Immature natural killer cell (primary cell): ENCODE measurements at regions not wholly inside any gene's neighbourhood (a gene's known extent, or its start where the extent isn't known, plus 50 kb on each side); places are given as distances from the start of the nearest gene placed in this dataset.
"Not testable (repeated sequence)": the region's sequence is repeated elsewhere in the genome, so short reads cannot be mapped to it uniquely, and the experiment has no call there.

Experiments used
- DNase-seq, 3 donors: peaks; one replicate each; pipeline ENCODE4 v3.0.0; 2022; ENCODE audit warnings: mixed read lengths in 1 of 3
- H3K27ac Mint-ChIP-seq, 6 donors: one replicate each; pipeline ENCODE4 v1.8.0; 2020; ENCODE audit warnings: mixed read lengths in 6 of 6, mild to moderate bottlenecking in 5 of 6, inconsistent platforms in 4 of 6, moderate library complexity in 3 of 6
- H3K27me3 Mint-ChIP-seq, 3 donors: one replicate each; pipeline ENCODE4 v1.8.0; 2020 to 2021; ENCODE audit warnings: low read depth in 3 of 3, mild to moderate bottlenecking in 3 of 3, mixed read lengths in 3 of 3, moderate library complexity in 3 of 3, inconsistent platforms in 1 of 3
- H3K36me3 Mint-ChIP-seq, 3 donors: one replicate each; pipeline ENCODE4 v1.8.0; 2020; ENCODE audit warnings: mixed read lengths in 3 of 3, inconsistent platforms in 2 of 3, mild to moderate bottlenecking in 2 of 3
- H3K4me1 Mint-ChIP-seq, 2 donors: one replicate each; pipeline ENCODE4 v1.8.0; 2020; ENCODE audit warnings: inconsistent platforms in 2 of 2, mild to moderate bottlenecking in 2 of 2, mixed read lengths in 2 of 2, moderate library complexity in 1 of 2
- H3K4me3 Mint-ChIP-seq, 5 donors: one replicate each; pipeline ENCODE4 v1.8.0; 2020; ENCODE audit warnings: mild to moderate bottlenecking in 5 of 5, mixed read lengths in 5 of 5, inconsistent platforms in 3 of 5, moderate library complexity in 3 of 5
- H3K9me3 Mint-ChIP-seq, 6 donors: one replicate each; pipeline ENCODE4 v1.8.0; 2020; ENCODE audit warnings: mild to moderate bottlenecking in 6 of 6, mixed read lengths in 6 of 6, inconsistent platforms in 4 of 6, moderate library complexity in 3 of 6

DNA sequence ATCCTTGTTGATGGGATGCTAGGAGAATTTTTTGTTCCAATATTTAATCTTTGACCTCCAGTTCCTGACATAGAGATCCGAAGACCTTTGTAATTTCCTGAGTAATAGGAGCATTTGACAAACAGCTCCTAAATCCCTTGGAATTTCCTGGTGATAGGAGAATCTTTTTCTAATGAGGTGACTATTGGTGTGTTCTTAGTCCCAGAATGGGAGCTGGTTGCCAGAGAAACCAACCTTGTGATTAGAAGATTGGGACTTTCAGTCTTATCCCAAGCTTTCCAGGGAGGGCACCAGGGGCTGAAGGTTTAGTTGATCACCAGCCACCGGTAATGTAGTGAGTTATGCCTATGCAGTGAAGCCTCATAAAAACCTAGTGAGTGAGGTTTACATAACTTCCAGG is 170.9 kb downstream of the KDM5D start:
- no peak overlapping the region for H3K4me3 Mint-ChIP-seq
- H3K27ac Mint-ChIP-seq: no peak overlapping the region
- H3K9me3 Mint-ChIP-seq: no peaks in the 10 kb centered on the region
- H3K4me1 Mint-ChIP-seq: no peaks in the 10 kb centered on the region
- no peak for DNase-seq
- H3K36me3 Mint-ChIP-seq: no peaks in the 10 kb centered on the region
- peaks cover 0 to 4% (median 0%) of the 10 kb centered on the region in 3 donors for H3K27me3 Mint-ChIP-seq

DNA sequence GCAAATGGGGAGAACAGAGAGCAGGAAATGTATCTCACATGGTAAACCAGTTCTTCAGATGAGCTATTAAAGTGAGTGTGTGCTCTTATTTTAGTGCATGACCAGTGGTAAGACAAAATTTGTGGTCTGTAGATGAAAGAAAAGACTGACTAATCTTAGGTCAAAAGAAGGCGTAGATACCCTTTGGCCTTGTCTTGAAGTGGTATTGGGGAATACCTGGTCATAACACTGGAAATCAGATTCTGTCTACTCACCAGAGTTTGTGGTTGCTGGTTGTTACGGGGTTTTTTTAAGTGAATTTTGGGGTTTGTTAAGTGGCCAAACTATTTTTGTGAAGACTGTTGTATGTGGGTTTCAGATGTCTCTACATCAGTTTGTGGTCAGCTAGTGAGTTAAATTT is 173.5 kb downstream of the KDM5D start:
- Mint-ChIP-seq H3K36me3 (no peaks in the 10 kb centered on the region), H3K4me3 (peak overlapping the region in 1 of 5 donors; percentile 61), H3K4me1 (no peaks in the 10 kb centered on the region), H3K27me3 (peaks cover 0 to 20% (median 0%) of the 10 kb centered on the region in 3 donors), H3K27ac (peak overlapping the region in 1 of 6 donors; percentile 44), H3K9me3 (no peaks in the 10 kb centered on the region)
- no peak for DNase-seq

DNA sequence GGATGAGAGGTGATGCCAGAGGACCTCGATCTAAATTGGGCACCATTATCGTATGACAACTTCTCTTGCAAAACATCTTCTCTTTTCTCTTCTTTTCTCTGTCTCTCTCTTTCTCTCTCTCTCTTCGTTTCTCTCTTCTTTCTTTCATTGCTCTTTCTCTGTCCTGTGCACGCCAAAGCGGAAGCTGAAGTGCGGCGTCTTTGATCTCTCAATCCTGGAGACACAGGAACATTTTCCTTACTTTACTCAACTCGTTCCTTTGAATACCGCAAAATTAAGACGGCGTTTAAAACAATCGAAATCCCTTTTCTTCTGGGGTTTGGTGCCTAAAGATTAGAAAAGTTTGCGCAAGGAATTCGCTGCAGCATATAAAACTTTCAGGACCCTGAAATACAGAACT is 176.6 kb downstream of the KDM5D start:
- DNase-seq: no peak
- Mint-ChIP-seq H3K27ac (peak overlapping the region in 1 of 6 donors; percentile 99), H3K4me1 (no peaks in the 10 kb centered on the region), H3K9me3 (no peaks in the 10 kb centered on the region), H3K27me3 (peaks cover 0 to 20% (median 0%) of the 10 kb centered on the region in 3 donors), H3K36me3 (no peaks in the 10 kb centered on the region), H3K4me3 (peak overlapping the region in 1 of 5 donors; percentile 98)

DNA sequence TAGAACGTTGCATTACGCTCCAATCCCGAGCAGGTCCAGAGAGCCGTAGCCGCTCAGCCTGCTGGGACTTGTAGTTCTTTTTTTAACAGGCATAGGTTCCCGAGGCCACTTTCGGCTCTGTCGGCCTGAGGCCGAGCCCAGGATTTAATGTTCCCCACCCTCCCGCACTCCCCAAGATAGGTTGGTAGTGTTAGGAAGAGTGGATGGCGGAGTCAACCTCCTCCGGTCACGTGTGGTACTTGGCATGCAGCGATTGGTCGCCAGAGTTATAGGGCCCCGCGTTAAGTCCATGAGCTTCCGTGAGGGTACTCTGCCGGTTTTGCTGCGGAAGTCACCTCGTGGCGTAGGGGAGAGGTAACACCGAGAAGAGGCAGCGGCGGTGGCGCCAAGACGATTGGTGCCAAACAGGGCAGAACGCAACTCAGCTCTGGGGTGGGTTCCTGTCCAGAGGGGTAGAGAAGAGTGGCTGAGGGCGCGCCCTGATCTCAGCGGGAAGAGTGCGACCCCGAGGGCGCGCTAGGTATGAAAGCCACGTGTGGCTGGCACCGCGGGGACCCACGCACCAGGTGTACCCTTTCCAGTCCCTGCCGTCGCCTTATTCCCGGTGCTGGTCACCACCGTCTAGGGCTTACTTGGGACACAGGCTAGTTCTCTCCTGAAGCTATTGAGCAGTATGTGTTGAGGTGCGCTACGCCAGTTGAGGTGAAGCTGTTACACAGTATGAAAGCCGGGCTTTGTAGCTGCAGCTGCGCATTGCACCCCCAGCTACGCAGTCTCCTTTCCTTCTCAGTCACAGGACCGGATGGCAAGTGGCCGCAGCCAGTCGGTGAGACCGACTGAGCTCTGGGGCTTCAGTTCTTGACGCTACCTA is 177.2 kb downstream of the KDM5D start:
- peak overlapping the region in 1 of 5 donors; percentile 98 for H3K4me3 Mint-ChIP-seq
- no peaks in the 10 kb centered on the region for H3K4me1 Mint-ChIP-seq
- H3K27me3 Mint-ChIP-seq: peaks cover 0 to 20% (median 0%) of the 10 kb centered on the region in 3 donors
- no peaks in the 10 kb centered on the region for H3K36me3 Mint-ChIP-seq
- H3K27ac Mint-ChIP-seq: peak overlapping the region in 1 of 6 donors; percentile 99
- no peaks in the 10 kb centered on the region for H3K9me3 Mint-ChIP-seq
- no peak for DNase-seq

DNA sequence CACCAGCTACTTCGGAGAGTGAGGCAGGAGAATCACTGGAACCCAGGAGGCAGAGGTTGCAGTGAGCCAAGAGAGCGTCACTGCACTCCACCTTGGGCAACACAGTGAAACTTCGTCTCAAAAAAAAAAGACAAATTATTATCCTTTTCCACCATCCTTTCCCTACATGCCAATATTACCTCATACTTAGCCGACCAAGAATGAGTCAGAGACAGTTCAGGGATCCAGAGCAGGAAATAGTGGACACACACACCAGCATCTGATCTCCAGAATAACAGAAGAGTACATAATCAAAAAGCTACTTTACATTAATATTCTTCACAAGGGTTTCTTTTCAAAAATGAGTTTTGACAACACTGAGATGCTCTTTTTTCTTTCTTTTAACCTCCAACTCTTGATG is 185.4 kb downstream of the KDM5D start:
- no peak for DNase-seq
- H3K4me3 Mint-ChIP-seq: no peak overlapping the region
- peaks cover 0 to 1% (median 0%) of the 10 kb centered on the region in 3 donors for H3K27me3 Mint-ChIP-seq
- H3K36me3 Mint-ChIP-seq: peaks cover 0 to 4% (median 0%) of the 10 kb centered on the region in 3 donors
- H3K4me1 Mint-ChIP-seq: no peaks in the 10 kb centered on the region
- H3K27ac Mint-ChIP-seq: no peak overlapping the region
- no peaks in the 10 kb centered on the region for H3K9me3 Mint-ChIP-seq

DNA sequence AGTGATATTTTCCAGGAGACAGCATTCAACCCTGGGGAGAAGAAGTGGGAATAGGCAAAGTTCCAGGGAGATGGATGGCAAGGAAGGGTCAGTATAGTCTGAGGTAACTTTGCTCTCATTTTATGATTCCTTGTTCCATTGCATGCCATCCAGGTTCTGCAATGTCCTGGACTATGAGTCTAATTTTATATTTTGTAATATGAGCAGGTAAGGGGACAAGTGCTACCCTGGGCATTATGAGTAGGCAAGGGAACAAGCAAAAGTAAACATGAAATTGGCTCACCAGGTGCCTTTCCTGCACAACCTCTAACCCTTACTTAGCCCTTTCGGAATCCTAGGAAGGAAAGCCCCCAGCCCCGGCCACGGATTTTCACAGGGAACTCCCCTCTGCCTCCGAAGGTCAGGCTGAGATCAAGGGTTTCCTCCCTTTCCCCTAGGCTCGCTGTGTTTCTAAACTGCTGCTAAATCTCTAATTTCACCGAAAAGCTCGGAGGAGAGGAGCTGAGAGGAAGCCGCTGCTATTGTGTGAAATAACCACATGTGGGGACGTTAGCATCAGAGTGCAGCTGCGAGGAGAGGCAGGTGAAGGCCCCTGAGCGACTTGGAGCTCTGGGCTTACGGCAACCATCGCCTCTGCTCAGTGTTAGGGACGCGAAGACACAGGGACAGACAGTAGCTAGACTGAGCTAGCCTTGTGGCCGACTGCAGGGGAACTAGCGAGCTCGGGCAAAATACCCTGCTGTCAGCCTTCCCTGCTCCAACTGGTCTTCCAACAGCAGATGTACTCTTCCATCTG is 194.7 kb downstream of the KDM5D start:
- H3K9me3 Mint-ChIP-seq: no peaks in the 10 kb centered on the region
- no peak overlapping the region for H3K27ac Mint-ChIP-seq
- H3K4me1 Mint-ChIP-seq: no peaks in the 10 kb centered on the region
- no peak overlapping the region for H3K4me3 Mint-ChIP-seq
- H3K27me3 Mint-ChIP-seq: peaks cover 0 to 2% (median 0%) of the 10 kb centered on the region in 3 donors
- no peaks in the 10 kb centered on the region for H3K36me3 Mint-ChIP-seq
- DNase-seq: no peak

DNA sequence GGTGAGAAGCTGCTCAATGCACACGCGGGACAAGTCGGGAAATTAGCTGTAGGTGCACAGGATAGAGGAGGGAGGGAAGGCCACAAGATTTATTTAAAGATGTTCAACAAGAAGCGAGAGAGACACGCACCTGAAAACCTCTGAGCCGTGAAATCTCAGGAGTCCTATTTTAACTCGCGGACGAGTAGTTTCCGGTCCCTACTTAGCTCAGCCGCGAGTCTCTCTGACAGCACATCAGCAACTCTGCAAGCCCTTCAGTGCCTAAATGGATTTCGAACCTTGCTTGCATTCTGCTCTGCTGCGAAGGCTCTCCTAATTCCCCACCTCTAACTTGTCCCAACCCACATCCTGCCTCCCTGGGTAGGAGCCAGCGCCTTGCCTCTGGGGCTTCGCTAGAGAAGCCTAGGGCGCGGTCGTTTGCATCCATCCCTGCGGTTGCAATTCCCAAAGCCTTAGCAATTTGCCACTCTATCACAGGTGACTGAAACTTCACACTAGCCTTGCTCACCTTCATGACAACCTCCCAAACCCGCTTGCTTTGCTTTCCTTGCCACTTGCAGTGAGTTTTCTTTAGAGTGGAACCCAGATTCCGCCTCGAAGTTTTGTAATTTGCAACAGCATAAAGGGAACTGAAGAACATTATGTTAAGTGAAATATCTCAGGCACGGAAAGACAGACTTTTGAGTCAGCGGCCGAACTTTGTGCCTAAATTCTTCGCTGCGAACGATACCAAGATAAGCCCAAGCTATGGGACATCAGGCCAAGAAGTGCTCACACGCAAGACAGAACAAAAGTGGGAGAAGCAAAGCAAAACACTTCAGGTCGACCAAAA is 202.8 kb downstream of the KDM5D start:
- Mint-ChIP-seq H3K9me3 (no peaks in the 10 kb centered on the region), H3K36me3 (no peaks in the 10 kb centered on the region), H3K27me3 (peaks cover 0 to 2% (median 0%) of the 10 kb centered on the region in 3 donors), H3K27ac (no peak overlapping the region), H3K4me3 (no peak overlapping the region), H3K4me1 (no peaks in the 10 kb centered on the region)
- DNase-seq: no peak

DNA sequence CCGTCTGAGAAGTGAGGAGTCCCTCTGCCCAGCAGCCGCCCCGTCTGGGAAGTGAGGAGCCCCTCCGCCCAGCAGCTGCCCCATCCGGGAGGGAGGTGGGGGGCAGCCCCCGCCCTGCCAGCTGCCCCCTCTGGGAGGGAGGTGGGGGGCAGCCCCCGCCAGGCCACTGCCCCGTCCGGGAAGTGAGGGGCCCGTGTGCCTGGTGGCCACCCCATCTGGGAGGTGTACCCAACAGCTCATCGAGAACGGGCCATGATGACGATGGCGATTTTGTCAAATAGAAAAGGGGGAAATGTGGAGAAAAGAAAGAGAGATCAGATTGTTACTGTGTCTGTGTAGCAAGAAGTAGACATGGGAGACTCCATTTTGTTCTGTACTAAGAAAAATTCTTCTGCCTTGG is 208.8 kb downstream of the KDM5D start:
- not testable (repeated sequence) for H3K27me3 Mint-ChIP-seq, H3K9me3 Mint-ChIP-seq, H3K4me3 Mint-ChIP-seq, DNase-seq, H3K36me3 Mint-ChIP-seq, H3K4me1 Mint-ChIP-seq, H3K27ac Mint-ChIP-seq

DNA sequence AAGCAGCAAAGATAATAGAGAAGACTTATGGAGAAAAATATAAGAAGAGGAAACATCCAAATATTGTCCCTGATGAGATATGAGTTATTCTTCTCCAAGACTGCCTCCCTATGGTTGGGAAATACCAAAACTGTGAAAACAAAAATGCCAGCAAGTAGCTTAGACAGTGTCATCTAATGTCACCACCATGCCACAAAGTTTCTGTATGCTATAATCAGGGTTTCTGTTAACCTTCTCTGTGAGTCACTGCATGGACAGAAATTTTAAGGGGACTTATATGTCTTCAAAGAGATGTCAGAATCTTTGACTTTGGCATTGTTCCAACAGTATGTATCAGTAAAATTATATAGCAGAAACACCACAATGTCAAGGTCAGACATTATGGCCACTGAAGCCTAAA is 222.6 kb downstream of the KDM5D start:
- Mint-ChIP-seq H3K27me3 (peaks cover 0 to 1% (median 0%) of the 10 kb centered on the region in 3 donors), H3K9me3 (peaks cover 0 to 2% (median 0%) of the 10 kb centered on the region in 6 donors), H3K36me3 (no peaks in the 10 kb centered on the region), H3K4me3 (no peak overlapping the region), H3K4me1 (no peaks in the 10 kb centered on the region), H3K27ac (no peak overlapping the region)
- no peak for DNase-seq

DNA sequence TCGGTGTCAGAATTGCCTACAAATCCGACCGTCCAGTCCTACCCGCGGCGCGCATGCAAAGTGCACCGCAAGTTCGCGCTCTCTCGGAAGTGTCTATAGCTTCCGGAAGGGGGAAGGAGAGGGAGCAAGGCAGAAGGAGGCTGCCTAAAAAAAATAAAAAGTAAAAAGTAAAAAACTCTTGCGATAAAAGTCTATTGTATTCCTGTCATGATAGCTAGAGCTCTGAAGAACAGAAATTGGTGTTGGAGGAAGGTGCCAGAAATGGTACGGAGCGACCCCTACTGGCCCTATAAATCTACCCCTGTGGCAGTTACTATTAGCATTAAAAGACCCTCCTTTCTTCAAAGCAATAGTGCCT is 241.5 kb downstream of the KDM5D start:
- Mint-ChIP-seq H3K4me1 (no peaks in the 10 kb centered on the region), H3K9me3 (peaks cover 0 to 2% (median 0%) of the 10 kb centered on the region in 6 donors), H3K27me3 (peaks cover 0 to 4% (median 0%) of the 10 kb centered on the region in 3 donors), H3K27ac (peak overlapping the region in 1 of 6 donors; percentile 59), H3K36me3 (no peaks in the 10 kb centered on the region), H3K4me3 (peak overlapping the region in 1 of 5 donors; percentile 93)
- DNase-seq: no peak

DNA sequence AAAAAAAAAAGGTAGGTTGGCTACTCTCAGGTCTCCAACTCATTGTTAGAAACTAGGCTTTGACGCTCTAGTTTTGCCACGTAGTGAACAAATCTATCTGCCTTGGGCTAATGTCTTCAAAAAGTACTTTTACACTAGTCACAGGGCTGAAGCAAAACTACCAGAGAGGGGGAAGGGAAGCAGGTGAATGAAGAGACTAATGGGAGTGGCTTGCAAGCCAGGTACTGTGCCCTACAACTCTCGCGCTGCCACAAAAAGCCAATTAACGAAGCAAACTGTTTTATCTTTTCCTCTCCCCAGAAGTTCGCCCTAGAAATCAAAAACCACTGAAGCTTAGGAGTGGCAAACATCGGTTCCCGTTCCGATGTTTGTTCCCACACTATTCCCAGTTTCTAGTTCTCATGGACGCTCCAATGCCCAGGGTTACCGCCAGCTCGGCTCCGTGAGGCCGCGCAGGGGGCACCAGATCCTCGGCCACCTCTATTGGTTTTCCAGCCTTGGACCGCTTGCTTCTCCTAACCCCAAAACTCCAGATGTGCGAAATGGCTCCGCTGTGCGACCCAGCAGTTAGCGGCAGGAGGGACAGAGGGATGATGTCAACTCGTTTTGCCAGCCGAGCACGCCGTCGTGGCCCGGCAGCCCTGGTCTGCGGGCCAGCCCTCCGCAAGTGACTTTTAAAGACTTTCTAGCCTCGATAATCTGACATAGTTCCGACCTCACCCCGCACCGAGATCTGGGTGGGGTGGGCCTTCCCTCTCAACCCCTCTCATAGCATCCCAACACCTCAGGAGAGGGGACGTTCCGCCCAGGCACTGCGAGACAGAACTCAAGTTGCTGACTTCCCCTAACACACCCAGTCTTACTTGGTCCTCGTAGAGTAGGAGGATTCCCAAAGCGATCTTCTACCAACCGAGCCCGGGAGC is 242.1 kb downstream of the KDM5D start:
- H3K36me3 Mint-ChIP-seq: no peaks in the 10 kb centered on the region
- DNase-seq: no peak
- peaks cover 0 to 1% (median 0%) of the 10 kb centered on the region in 3 donors for H3K27me3 Mint-ChIP-seq
- peaks cover 0 to 2% (median 0%) of the 10 kb centered on the region in 6 donors for H3K9me3 Mint-ChIP-seq
- peak overlapping the region in 1 of 5 donors; percentile 93 for H3K4me3 Mint-ChIP-seq
- H3K4me1 Mint-ChIP-seq: no peaks in the 10 kb centered on the region
- H3K27ac Mint-ChIP-seq: peak overlapping the region in 1 of 6 donors; percentile 59

DNA sequence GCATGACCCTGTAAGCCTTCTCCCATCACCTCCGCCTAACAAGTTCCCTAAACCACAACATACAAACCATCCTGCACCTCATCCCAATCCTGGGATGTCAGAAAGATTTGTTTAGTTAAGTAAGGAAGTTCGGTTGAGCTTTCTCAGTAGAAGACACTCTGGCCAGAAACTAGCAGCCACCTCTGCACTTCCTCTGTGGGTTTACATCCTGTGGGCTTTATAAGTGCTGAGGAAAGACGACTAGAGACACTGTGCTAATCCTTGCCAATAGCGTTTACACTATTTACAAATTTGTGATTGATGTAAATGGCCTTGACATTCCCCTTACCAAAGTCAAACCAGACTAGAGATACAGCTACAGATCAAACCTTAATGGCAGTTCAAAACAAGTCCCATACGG is 246.0 kb downstream of the KDM5D start:
- peak overlapping the region in 1 of 5 donors; percentile 86 for H3K4me3 Mint-ChIP-seq
- DNase-seq: no peak
- no peaks in the 10 kb centered on the region for H3K27me3 Mint-ChIP-seq
- H3K36me3 Mint-ChIP-seq: peaks cover 0 to 4% (median 0%) of the 10 kb centered on the region in 3 donors
- no peaks in the 10 kb centered on the region for H3K9me3 Mint-ChIP-seq
- H3K27ac Mint-ChIP-seq: peak overlapping the region in 1 of 6 donors; percentile 81
- H3K4me1 Mint-ChIP-seq: no peaks in the 10 kb centered on the region

DNA sequence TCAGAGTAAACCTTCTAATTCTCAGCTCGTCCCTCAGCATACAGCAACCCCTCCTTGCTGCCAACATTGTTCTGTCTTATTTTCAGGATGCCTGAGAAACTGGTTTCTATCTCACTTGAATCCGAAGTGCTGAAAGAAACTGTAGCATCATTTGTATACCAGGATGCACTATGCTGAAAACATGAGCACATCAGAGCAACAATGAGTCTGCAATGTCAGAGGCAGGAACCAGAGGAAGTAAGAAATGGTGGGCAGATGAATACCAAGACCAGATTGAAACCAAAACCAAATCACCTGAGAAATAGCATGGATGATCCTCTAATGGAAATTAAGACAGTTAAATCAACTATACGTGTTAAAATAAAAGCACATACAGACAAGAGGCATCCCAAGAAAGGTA is 257.0 kb downstream of the KDM5D start:
- Mint-ChIP-seq H3K27me3 (peaks cover 0 to 1% (median 0%) of the 10 kb centered on the region in 3 donors), H3K27ac (no peak overlapping the region)

More for the DNA sequence above, 257.0 kb downstream of the KDM5D start:
- Mint-ChIP-seq H3K36me3 (no peaks in the 10 kb centered on the region), H3K9me3 (peaks cover 0 to 7% (median 0%) of the 10 kb centered on the region in 6 donors), H3K4me1 (no peaks in the 10 kb centered on the region), H3K4me3 (no peak overlapping the region)
- no peak for DNase-seq
